NB4 (cell line): ENCODE measurements at regions not wholly inside any gene's neighbourhood (a gene's known extent, or its start where the extent isn't known, plus 50 kb on each side); places are given as distances from the start of the nearest gene placed in this dataset.

Experiments
- CTCF ChIP-seq: IDR thresholded peaks from one replicate; pipeline ENCODE4 v1.5.1; 2012; ENCODE audit warnings: low read depth, low read length
- MAX ChIP-seq: IDR thresholded peaks from 2 replicates; pipeline ENCODE4 v1.6.1; 2011; ENCODE audit warnings: low read depth, low read length
- MYC ChIP-seq: IDR thresholded peaks from 2 replicates; pipeline ENCODE4 v1.6.1; 2011; ENCODE audit warnings: low read depth, low read length
- POLR2A ChIP-seq: IDR thresholded peaks from 2 replicates; pipeline ENCODE4 v1.6.1; 2011; ENCODE audit warnings: mild to moderate bottlenecking; ENCODE audit not compliant: insufficient read length; ENCODE audit errors: extremely low read depth

GRCh38 chr4:31307029-31307428, 586.9 kb downstream of the PCDH7 start:
- TF ChIP-seq POLR2A (no peak), CTCF (no peak), MAX (no peak), MYC (no peak)
